T1000 (cell line): ENCODE measurements at regions not wholly inside any gene's neighbourhood (a gene's known extent, or its start where the extent isn't known, plus 50 kb on each side); places are given as distances from the start of the nearest gene placed in this dataset.

Experiments
- DNase-seq: peaks from one replicate; lab custom pipeline; 2025; ENCODE audit warnings: mixed read lengths; lab: John Stamatoyannopoulos, UW

- peak; percentile 15 for DNase-seq
These were observed 93.4 kb upstream of the KCNK1 start for GRCh38 chr1:233520261-233521191.

DNA sequence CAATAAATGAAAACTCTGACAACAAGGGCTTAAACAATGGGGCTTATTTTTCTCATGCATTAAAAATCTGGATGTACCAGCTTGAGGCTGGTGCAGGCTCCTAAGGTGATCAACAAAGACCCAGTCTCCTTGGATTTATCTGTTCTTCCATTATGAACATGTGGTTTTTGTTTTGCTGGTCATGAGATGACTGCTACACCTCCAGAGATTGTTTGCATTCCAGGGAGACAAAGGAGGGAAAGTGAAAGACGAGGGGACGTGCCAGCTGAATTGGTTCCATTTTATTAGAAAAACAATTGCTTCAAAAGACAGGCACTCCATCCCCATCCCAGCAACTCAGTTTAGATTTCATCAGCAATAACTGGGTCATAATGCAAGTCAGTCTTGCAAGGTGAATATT, 90.9 kb upstream of the KCNK1 start:
- DNase-seq: no peak

DNA sequence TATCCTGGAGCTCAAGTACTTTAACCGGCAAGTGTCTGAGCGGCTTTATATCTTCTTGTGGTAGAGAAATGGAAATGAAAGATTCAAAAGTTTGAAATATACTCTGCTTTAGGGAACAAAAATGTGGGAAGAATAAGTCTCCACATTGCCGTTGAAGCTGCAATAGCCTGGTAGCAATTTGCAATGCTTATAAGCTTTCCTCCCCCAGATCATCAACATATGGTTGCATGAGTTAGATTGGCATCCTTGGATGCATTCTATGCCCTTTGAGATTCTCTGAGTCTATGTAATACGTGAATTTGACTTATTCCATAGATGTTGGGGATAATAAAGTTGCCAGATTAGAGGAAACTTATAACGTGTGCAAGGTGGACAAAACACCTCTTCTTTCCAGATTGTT, 86.1 kb upstream of the KCNK1 start:
- DNase-seq: no peak

GRCh38 chr1:233530665-233531386, 83.1 kb upstream of the KCNK1 start:
- no peak for DNase-seq

DNA sequence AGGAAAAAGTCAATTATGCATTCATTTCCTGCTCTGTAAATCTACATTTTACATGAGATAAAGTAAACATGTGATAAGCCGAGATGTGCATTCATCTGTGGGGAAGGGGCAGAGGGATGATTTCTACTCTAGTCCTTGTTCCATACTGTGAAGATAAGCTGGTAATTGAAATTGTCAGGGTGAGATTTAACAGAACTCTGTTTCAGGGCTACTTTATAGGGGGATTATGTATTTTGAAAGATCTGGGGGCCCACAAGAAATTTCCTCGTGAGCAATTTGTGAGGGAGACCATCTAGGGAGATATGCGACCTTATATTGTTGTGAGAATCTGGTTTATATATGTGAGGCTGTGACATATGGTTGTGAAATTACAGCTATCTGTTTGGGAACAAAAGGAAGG, 73.1 kb upstream of the KCNK1 start:
- DNase-seq: no peak

- peak; percentile 64 for DNase-seq
These were observed 70.3 kb upstream of the KCNK1 start for GRCh38 chr1:233543338-233544255.

GRCh38 chr1:233544304-233544703, 69.6 kb upstream of the KCNK1 start:
- no peak for DNase-seq

- DNase-seq: no peak
These were observed 66.2 kb upstream of the KCNK1 start for GRCh38 chr1:233547726-233548125.

GRCh38 chr1:233549404-233549803, 64.5 kb upstream of the KCNK1 start:
- DNase-seq: no peak

GRCh38 chr1:233549917-233550316, 64.0 kb upstream of the KCNK1 start:
- DNase-seq: no peak

DNA sequence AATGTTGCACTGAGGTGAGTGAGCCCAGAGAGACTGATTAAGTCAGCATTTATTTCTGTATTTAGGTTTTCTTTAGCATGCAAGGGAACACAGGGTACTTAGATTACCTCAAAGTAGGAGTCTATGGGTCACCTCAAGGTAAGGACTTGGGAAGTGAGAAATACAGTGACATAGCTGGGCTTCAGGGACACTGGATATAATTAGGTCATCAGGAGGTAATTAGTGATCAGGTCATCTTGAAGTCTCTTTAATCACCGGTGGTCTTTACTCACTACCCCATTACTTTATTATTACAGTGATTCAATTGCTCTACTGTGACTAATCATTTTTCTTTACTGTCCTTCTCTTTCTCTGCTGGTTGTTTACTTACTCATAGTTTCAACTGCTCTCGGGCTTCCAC, 59.9 kb upstream of the KCNK1 start:
- no peak for DNase-seq

DNA sequence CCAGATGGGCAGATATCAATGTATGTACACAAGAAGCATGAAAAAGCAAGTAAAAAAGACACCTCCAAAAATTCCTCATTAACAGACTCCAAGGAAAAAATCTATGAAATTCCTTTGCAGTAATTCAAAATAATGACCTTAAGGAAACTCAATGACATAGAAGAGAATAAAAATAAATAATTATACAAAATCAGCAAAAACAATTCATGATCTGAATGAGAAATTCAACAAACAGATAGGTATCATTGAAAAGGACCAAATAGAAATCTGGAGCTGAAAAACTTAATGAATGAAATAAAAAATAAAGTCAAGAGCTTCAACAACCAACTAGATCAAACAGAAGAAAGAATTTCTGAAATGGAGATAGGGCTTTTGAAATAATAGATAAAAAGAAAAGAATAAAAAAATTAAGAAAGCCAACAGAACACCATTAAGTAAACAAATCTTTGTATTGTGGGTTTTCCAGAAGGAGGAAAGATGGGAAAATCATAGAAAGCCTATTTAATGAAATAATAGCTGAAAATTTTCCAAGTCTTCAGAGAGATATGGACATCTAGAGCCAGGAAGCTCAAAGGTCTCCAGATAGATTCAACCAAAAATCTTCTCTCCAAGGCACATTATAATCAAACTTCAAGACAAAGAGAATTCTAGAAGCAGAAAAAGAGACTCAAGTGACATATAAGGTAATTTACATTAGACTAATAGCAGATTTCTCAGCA, 52.0 kb upstream of the KCNK1 start:
- DNase-seq: no peak
